ENCODE measurements at regions not wholly inside any gene's neighbourhood (a gene's known extent, or its start where the extent isn't known, plus 50 kb on each side); places are given as distances from the start of the nearest gene placed in this dataset.

DNA sequence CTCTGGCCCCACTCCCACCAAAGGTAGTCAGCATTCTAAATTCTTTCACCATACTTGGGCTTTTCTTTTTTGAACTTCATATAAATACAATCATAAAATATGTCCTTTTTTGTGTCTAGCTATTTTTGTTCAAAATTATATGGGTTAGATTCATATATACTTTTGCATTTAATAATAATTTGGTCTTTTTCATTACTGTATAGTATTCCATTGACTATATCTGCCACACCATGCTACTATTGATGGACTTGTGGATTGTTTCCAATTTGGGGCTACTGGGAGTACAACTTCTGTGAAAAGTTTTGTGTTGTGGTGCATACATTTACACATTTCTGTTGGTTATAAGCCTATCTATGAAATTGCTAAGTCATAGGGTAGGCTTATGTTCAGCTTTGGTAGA, 85.7 kb downstream of the GLUL start:
- intact Hi-C loops (cut with DNase I): no loop called here
- H3K9me3 ChIP-seq: no peaks in the 10 kb centered on the region
- TF ChIP-seq EP300 (IDR thresholded peaks at IDR 0.05) (no peak), CTCF (IDR thresholded peaks at IDR 0.05) (no peak), POLR2A (IDR thresholded peaks at IDR 0.05; ENCODE audit: low read depth) (no peak)
- H3K4me3 ChIP-seq: no peak overlapping the region
- H3K36me3 ChIP-seq: no peaks in the 10 kb centered on the region
- no peaks in the 10 kb centered on the region for H3K27me3 ChIP-seq
- DNase-seq (ENCODE audit: extremely low spot score): no peak
- H3K27ac ChIP-seq (replicated peaks in 1 of 4): no peak overlapping the region
- peaks cover 9 to 39% (median 22%) of the 10 kb centered on the region in 4 donors for H3K4me1 ChIP-seq

DNA sequence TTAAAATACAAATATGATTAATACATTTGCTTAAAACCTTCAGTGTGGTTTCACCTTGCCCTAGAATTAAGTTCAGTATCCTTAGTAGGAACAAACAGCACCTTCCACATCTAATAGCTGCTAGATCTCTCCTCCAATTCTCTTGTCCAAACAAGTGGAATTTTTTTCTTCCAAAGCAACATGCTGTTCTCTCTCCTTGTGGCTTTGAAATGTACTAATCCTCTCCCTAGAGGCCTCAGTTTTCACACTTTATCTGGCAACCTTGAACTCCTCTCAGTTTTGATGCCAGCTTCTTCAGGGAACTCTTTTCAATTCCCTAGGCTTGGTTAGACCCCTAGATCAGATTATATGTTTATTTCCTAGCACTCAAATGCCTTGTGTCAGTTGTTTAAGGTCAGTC, 87.0 kb downstream of the GLUL start:
- Histone ChIP-seq H3K27ac (replicated peaks in 1 of 4) (peak overlapping the region; percentile 67 to 81 (median 78)), H3K27me3 (no peaks in the 10 kb centered on the region), H3K4me3 (no peak overlapping the region), H3K4me1 (peaks cover 13 to 51% (median 25%) of the 10 kb centered on the region in 4 donors), H3K9me3 (no peaks in the 10 kb centered on the region), H3K36me3 (no peaks in the 10 kb centered on the region)
- no peak for TF ChIP-seq POLR2A (IDR thresholded peaks at IDR 0.05; ENCODE audit: low read depth)
- TF ChIP-seq POLR2AphosphoS5 (IDR thresholded peaks at IDR 0.05): peak in 1 of 2 donors; percentile 36
- intact Hi-C loops (cut with DNase I): no loop called here
- DNase-seq (ENCODE audit: extremely low spot score): no peak

- no peak for DNase-seq (ENCODE audit: extremely low spot score)
- no peak for TF ChIP-seq CTCF (IDR thresholded peaks at IDR 0.05)
- no peak for TF ChIP-seq POLR2A (IDR thresholded peaks at IDR 0.05; ENCODE audit: low read depth)
- TF ChIP-seq EP300 (IDR thresholded peaks at IDR 0.05): no peak
- no peak for TF ChIP-seq POLR2AphosphoS5 (IDR thresholded peaks at IDR 0.05)
- Histone ChIP-seq H3K4me1 (peaks cover 13 to 52% (median 26%) of the 10 kb centered on the region in 4 donors), H3K27ac (replicated peaks in 1 of 4) (peak overlapping the region; percentile 67 to 81 (median 78)), H3K27me3 (no peaks in the 10 kb centered on the region), H3K9me3 (no peaks in the 10 kb centered on the region), H3K36me3 (no peaks in the 10 kb centered on the region), H3K4me3 (no peak overlapping the region)
- intact Hi-C loops (cut with DNase I): no loop called here
- 62% methylated on average over 3 of the region's 3 CpGs for WGBS
These were observed 87.4 kb downstream of the GLUL start for GRCh38 chr1:182304218-182304617.

GRCh38 chr1:182303778-182304177, 87.8 kb downstream of the GLUL start:
- Histone ChIP-seq H3K36me3 (no peaks in the 10 kb centered on the region), H3K4me3 (no peak overlapping the region), H3K9me3 (no peaks in the 10 kb centered on the region), H3K27me3 (no peaks in the 10 kb centered on the region), H3K27ac (replicated peaks in 1 of 4) (peak overlapping the region; percentile 67 to 81 (median 78)), H3K4me1 (peaks cover 13 to 52% (median 26%) of the 10 kb centered on the region in 4 donors)
- TF ChIP-seq CTCF (IDR thresholded peaks at IDR 0.05): no peak
- TF ChIP-seq POLR2AphosphoS5 (IDR thresholded peaks at IDR 0.05): no peak
- no peak for TF ChIP-seq POLR2A (IDR thresholded peaks at IDR 0.05; ENCODE audit: low read depth)
- TF ChIP-seq EP300 (IDR thresholded peaks at IDR 0.05): no peak
- 51% methylated on average over 2 of the region's 2 CpGs for WGBS
- no peak for DNase-seq (ENCODE audit: extremely low spot score)
- intact Hi-C loops (cut with DNase I): no loop called here

DNA sequence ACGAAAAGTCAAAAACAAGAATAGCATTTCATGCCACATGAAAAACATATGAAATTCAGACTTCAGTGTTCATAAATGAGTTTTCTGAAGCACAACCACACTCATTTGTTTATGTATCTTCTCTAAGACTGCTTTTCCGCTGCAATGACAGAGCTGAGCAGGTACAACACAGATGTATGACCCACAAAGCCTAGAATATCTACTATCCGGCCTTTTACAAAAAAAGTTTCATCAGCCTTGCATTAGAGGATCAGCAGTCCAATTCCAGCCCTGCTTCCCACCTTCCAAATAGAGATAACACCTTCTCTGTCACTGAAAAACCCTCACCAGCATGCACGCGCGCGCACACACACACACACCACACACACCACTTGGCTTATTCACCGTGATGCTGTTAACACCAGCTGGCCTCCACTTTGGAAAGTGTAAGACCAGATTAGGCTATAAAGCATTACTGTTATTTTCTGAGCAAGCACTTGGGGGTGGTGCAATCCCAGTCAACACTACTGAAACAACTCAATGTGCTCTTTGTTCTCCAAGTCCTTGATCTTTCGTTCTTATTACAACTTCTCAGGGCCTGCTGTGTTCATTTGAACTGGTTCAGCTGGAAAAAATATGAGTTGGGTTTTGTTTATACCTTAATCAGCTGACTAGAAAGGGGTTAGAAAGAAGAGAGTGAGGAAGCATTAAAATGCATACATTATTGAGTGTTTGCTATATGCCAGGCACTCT, 90.0 kb downstream of the GLUL start:
- no peaks in the 10 kb centered on the region for H3K9me3 ChIP-seq
- H3K4me1 ChIP-seq: peaks cover 13 to 73% (median 39%) of the 10 kb centered on the region in 4 donors
- H3K27ac ChIP-seq (replicated peaks in 1 of 4): peak overlapping the region in 2 of 4 donors; percentile 23 to 25
- no peak overlapping the region for H3K4me3 ChIP-seq
- intact Hi-C loops (cut with DNase I): no loop called here
- no peaks in the 10 kb centered on the region for H3K27me3 ChIP-seq
- TF ChIP-seq POLR2AphosphoS5 (IDR thresholded peaks at IDR 0.05): peak in 1 of 2 donors; percentile 38
- peak in 1 of 3 experiments; percentile 30 for TF ChIP-seq CTCF (IDR thresholded peaks at IDR 0.05)
- no peak for TF ChIP-seq POLR2A (IDR thresholded peaks at IDR 0.05; ENCODE audit: low read depth)
- no peak for TF ChIP-seq EP300 (IDR thresholded peaks at IDR 0.05)
- no peaks in the 10 kb centered on the region for H3K36me3 ChIP-seq
- WGBS: 79% methylated on average over 9 of the region's 9 CpGs
- no peak for DNase-seq (ENCODE audit: extremely low spot score)

Data from esophagus muscularis mucosa (tissue), 4 donors.